Prostate gland (tissue), 2 donors: ENCODE measurements at regions not wholly inside any gene's neighbourhood (a gene's known extent, or its start where the extent isn't known, plus 50 kb on each side); places are given as distances from the start of the nearest gene placed in this dataset.
A peak's percentile ranks its signal among the peaks of the same experiment; 100 is the strongest.

ENCODE experiments used
- DNase-seq: peaks from one replicate; pipeline ENCODE4 v3.0.0-alpha.2; 2019; ENCODE audit warnings: low spot score
- H3K27ac ChIP-seq, 2 donors: fragments of 200-600 bp; sonication (generic); 2 replicates each; pipeline ENCODE4 v1.5.1; 2017 to 2019
- H3K27me3 ChIP-seq: fragments of 200-600 bp; sonication (generic); replicated peaks from 2 replicates; pipeline ENCODE4 v1.5.1; 2019; ENCODE audit not compliant: insufficient read depth
- H3K36me3 ChIP-seq, 2 donors: fragments of 200-600 bp; sonication (generic); 1 replicate in 1 of 2; 2 replicates in 1 of 2; pipeline versions ENCODE4 v1.5.1 to v1.8.1; 2017 to 2019
- H3K4me1 ChIP-seq: fragments of 200-600 bp; sonication (generic); replicated peaks from 2 replicates; pipeline ENCODE4 v1.5.1; 2019
- H3K4me3 ChIP-seq, 2 donors: fragments of 200-600 bp; sonication (generic); 2 replicates each; pipeline ENCODE4 v1.5.1; 2017 to 2019
- H3K9me3 ChIP-seq: fragments of 200-600 bp; sonication (generic); 2 replicates; pipeline ENCODE4 v1.5.1; 2017
- POLR2A ChIP-seq: fragments of 450-650 bp; IDR thresholded peaks from one replicate; pipeline ENCODE4 v1.6.1; 2016; ENCODE audit warnings: antibody characterized with exemption, mild to moderate bottlenecking
- POLR2AphosphoS5 ChIP-seq: sonication (generic); formaldehyde crosslinking; IDR thresholded peaks from one replicate; pipeline ENCODE4 v1.6.1; 2017; ENCODE audit warnings: antibody characterized with exemption
- WGBS: methylation state at CpG from one replicate; pipeline ENCODE4 v1.1.5; 2018; 5-methylcytosine and 5-hydroxymethylcytosine counted together
- intact Hi-C: fragments of 100-400 bp; cut with DNase I; formaldehyde crosslinking; loops from one replicate; pipeline ENCODE4 v1.14.2; 2022
- TF ChIP-seq, protein P1 (sequence below), 4 experiments: fragments of 200-600 bp in 2 of 4; fragments of 450-650 bp in 2 of 4; sonication (generic) in 2 of 4; IDR thresholded peaks; 1 replicate in 3 of 4; 2 replicates in 1 of 4; pipeline ENCODE4 v1.5.1; 2016 to 2019; ENCODE audit warnings: antibody characterized with exemption in 4 of 4, mild to moderate bottlenecking in 2 of 4, moderate library complexity in 2 of 4

- no peaks in the 10 kb centered on the region for H3K36me3 ChIP-seq
- no peak overlapping the region for H3K27ac ChIP-seq
- intact Hi-C loops, result no loop called here
- TF ChIP-seq, protein P1, sequence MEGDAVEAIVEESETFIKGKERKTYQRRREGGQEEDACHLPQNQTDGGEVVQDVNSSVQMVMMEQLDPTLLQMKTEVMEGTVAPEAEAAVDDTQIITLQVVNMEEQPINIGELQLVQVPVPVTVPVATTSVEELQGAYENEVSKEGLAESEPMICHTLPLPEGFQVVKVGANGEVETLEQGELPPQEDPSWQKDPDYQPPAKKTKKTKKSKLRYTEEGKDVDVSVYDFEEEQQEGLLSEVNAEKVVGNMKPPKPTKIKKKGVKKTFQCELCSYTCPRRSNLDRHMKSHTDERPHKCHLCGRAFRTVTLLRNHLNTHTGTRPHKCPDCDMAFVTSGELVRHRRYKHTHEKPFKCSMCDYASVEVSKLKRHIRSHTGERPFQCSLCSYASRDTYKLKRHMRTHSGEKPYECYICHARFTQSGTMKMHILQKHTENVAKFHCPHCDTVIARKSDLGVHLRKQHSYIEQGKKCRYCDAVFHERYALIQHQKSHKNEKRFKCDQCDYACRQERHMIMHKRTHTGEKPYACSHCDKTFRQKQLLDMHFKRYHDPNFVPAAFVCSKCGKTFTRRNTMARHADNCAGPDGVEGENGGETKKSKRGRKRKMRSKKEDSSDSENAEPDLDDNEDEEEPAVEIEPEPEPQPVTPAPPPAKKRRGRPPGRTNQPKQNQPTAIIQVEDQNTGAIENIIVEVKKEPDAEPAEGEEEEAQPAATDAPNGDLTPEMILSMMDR (IDR thresholded peaks at IDR 0.05), result no peak
- TF ChIP-seq POLR2A (no peak), POLR2AphosphoS5 (no peak)
- no peaks in the 10 kb centered on the region for H3K9me3 ChIP-seq
- DNase-seq, result no peak
- 95% methylated on average over 2 of the region's 2 CpGs for WGBS
- no peak overlapping the region for H3K4me3 ChIP-seq
- H3K4me1 ChIP-seq, result peaks cover 9% of the 10 kb centered on the region
- H3K27me3 ChIP-seq, result no peaks in the 10 kb centered on the region
Observed at GRCh38 chr13:30129411-30129810, 177.9 kb downstream of the KATNAL1 start.

GRCh38 chr13:30128591-30128990 lies 178.8 kb downstream of the KATNAL1 start:
- no peak overlapping the region for H3K27ac ChIP-seq
- intact Hi-C loops, result no loop called here
- WGBS, result 84% methylated on average over 2 of the region's 2 CpGs
- peaks cover 9% of the 10 kb centered on the region for H3K4me1 ChIP-seq
- H3K36me3 ChIP-seq, result no peaks in the 10 kb centered on the region
- DNase-seq, result no peak
- no peaks in the 10 kb centered on the region for H3K27me3 ChIP-seq
- H3K9me3 ChIP-seq, result no peaks in the 10 kb centered on the region
- no peak for TF ChIP-seq POLR2AphosphoS5
- TF ChIP-seq, protein P1 (IDR thresholded peaks at IDR 0.05), result no peak
- no peak for TF ChIP-seq POLR2A
- H3K4me3 ChIP-seq, result no peak overlapping the region

- Histone ChIP-seq H3K4me1 (peaks cover 9% of the 10 kb centered on the region), H3K36me3 (no peaks in the 10 kb centered on the region), H3K9me3 (no peaks in the 10 kb centered on the region), H3K27ac (peak overlapping the region in 1 of 2 donors; percentile 52), H3K27me3 (no peaks in the 10 kb centered on the region), H3K4me3 (no peak overlapping the region)
- WGBS, result 100% methylated on average over 1 of the region's 1 CpG
- TF ChIP-seq POLR2AphosphoS5, result no peak
- TF ChIP-seq POLR2A, result no peak
- TF ChIP-seq, protein P1 (IDR thresholded peaks at IDR 0.05), result no peak
- intact Hi-C loops, result no loop called here
- no peak for DNase-seq
Observed at GRCh38 chr13:30128095-30128494, 179.3 kb downstream of the KATNAL1 start.

DNA sequence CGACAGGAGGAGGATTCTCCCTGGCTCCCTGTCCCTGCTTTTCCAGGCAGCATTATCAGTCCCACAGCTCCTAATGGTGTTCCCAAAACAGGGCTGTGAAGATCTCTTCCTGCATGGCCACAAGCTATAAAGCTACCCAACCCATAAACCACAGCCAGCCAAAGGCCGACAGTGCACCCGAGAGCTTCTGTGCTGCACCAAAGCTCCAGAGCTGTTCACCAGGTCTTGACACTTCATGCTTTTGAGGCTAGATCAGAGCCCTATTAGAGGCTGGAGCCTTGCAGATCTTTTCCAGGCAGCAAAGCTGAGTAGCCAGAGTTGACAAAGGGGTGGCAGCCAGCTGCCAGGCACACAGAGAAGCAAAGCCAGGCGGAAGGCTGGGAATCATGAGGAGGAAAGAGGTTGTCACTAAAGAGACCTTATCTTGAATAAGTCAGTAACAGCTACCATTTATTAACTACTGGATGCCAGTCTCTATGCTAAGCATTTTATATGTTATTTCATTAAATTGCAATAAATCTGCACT lies 180.4 kb downstream of the KATNAL1 start:
- no peak for DNase-seq
- 66% methylated on average over 4 of the region's 4 CpGs for WGBS
- Histone ChIP-seq H3K27me3 (no peaks in the 10 kb centered on the region), H3K9me3 (no peaks in the 10 kb centered on the region), H3K4me1 (peaks cover 9% of the 10 kb centered on the region), H3K27ac (peak overlapping the region; percentile 52 to 61), H3K4me3 (no peak overlapping the region), H3K36me3 (no peaks in the 10 kb centered on the region)
- intact Hi-C loops, result no loop called here
- no peak for TF ChIP-seq POLR2AphosphoS5
- TF ChIP-seq, protein P1 (IDR thresholded peaks at IDR 0.05), result no peak
- no peak for TF ChIP-seq POLR2A

- TF ChIP-seq POLR2AphosphoS5 (peak; percentile 91), POLR2A (no peak)
- no peaks in the 10 kb centered on the region for H3K9me3 ChIP-seq
- H3K27me3 ChIP-seq, result no peaks in the 10 kb centered on the region
- WGBS, result 19% methylated on average over 5 of the region's 5 CpGs
- DNase-seq, result peak; percentile 80
- peak overlapping the region; percentile 51 to 61 for H3K27ac ChIP-seq
- H3K36me3 ChIP-seq, result no peaks in the 10 kb centered on the region
- H3K4me3 ChIP-seq, result no peak overlapping the region
- intact Hi-C loops, result no loop called here
- peaks cover 9% of the 10 kb centered on the region for H3K4me1 ChIP-seq
Observed at GRCh38 chr13:30125422-30126073, 181.8 kb downstream of the KATNAL1 start.
